ENCODE measurements at regions not wholly inside any gene's neighbourhood (a gene's known extent, or its start where the extent isn't known, plus 50 kb on each side); places are given as distances from the start of the nearest gene placed in this dataset.

DNA sequence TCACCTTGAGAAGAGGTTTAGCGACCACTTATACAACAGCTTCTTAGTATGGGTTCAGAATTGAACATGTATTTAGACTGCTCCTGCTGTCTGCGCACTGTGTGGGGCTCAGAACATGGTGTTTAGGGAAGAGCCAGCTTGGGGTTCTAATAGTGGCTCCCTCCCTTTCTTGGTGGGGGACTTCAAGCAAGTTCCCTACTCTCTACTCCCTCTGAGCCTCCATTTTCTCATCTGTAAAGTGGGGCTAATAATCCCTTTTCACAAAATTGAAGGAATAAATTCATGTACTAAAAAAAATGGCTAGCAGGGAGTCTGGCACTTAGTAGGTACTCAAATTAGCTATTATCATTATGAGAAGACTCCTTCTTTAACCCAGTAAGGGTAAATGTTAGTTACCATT is 97.5 kb upstream of the SPATA12 start:
- no peaks in the 10 kb centered on the region for H3K36me3 Mint-ChIP-seq (ENCODE audit: low read depth)
- TF ChIP-seq, protein P1, sequence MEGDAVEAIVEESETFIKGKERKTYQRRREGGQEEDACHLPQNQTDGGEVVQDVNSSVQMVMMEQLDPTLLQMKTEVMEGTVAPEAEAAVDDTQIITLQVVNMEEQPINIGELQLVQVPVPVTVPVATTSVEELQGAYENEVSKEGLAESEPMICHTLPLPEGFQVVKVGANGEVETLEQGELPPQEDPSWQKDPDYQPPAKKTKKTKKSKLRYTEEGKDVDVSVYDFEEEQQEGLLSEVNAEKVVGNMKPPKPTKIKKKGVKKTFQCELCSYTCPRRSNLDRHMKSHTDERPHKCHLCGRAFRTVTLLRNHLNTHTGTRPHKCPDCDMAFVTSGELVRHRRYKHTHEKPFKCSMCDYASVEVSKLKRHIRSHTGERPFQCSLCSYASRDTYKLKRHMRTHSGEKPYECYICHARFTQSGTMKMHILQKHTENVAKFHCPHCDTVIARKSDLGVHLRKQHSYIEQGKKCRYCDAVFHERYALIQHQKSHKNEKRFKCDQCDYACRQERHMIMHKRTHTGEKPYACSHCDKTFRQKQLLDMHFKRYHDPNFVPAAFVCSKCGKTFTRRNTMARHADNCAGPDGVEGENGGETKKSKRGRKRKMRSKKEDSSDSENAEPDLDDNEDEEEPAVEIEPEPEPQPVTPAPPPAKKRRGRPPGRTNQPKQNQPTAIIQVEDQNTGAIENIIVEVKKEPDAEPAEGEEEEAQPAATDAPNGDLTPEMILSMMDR (IDR thresholded peaks at IDR 0.05; ENCODE audit: unreplicated experiment in 3 of 3) = no peak
- no peaks in the 10 kb centered on the region for H3K27me3 Mint-ChIP-seq (ENCODE audit: low read depth)
- H3K27ac Mint-ChIP-seq = peak overlapping the region in 1 of 3 experiments; percentile 97
- peaks cover 13% of the 10 kb centered on the region for H3K4me1 Mint-ChIP-seq
- no peak overlapping the region for H3K4me3 Mint-ChIP-seq
- H3K9me3 Mint-ChIP-seq = no peaks in the 10 kb centered on the region

DNA sequence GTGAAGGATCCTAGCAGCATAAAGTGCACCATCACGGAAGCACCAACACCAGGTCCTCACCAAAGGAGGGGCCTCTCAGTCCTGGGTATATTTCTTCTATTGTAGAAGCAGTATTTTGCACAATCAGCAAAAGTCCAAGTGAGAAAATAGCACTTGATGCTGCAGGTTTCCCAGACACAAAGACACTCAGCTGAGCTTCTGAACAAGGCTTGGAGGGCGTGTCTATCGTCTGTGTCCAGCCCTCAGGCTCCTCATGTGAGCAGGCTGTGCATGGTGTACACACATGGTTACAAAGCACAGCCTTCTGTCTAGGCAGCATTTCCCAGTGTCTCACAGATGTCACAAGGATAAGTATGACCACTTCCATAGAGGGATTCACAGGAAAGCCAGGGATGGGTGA is 98.3 kb upstream of the SPATA12 start:
- no peaks in the 10 kb centered on the region for H3K9me3 Mint-ChIP-seq
- TF ChIP-seq, protein P1 (IDR thresholded peaks at IDR 0.05; ENCODE audit: unreplicated experiment in 3 of 3) = no peak
- peaks cover 4% of the 10 kb centered on the region for H3K36me3 Mint-ChIP-seq (ENCODE audit: low read depth)
- H3K27ac Mint-ChIP-seq = peak overlapping the region; percentile 14 to 97 (median 56)
- peaks cover 13% of the 10 kb centered on the region for H3K4me1 Mint-ChIP-seq
- H3K27me3 Mint-ChIP-seq (ENCODE audit: low read depth) = no peaks in the 10 kb centered on the region
- peak overlapping the region in 1 of 3 experiments; percentile 22 for H3K4me3 Mint-ChIP-seq

DNA sequence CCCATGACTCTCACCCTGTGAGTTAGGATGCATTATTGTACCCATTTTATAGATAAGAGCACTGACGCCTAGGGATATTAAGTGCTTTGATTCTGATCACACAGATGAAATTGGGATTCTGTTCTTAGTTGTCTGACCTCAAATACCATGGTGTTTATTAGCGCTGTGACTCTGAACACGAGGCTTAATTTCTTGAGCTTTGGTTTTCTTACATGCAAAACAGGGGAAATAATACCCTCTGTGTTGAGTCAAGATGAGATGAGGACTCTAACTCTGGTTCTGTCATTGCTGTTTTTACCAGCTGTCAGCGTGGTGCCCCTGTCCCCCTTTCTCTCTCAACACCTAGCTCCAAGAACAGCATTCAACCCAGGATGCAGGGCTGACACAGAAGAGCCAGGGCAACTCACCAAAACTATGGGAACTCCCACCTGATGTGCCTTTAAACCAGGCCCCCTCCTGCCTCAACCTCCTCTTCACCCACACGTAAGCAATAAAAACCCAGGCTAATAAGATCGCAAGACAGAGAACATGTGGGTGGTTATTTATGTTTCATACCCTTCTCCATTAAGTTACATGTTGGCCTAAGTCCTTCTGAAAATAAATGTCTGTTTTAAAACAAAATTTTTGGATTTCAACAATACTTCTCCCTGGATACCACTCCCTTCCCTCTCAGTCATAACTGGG is 100.1 kb upstream of the SPATA12 start:
- TF ChIP-seq, protein P1 (IDR thresholded peaks at IDR 0.05; ENCODE audit: unreplicated experiment in 3 of 3) = no peak
- peak overlapping the region; percentile 15 to 75 (median 39) for H3K27ac Mint-ChIP-seq
- peaks cover 4% of the 10 kb centered on the region for H3K36me3 Mint-ChIP-seq (ENCODE audit: low read depth)
- no peak overlapping the region for H3K4me3 Mint-ChIP-seq
- H3K27me3 Mint-ChIP-seq (ENCODE audit: low read depth) = no peaks in the 10 kb centered on the region
- no peaks in the 10 kb centered on the region for H3K9me3 Mint-ChIP-seq
- H3K4me1 Mint-ChIP-seq = peaks cover 17% of the 10 kb centered on the region

DNA sequence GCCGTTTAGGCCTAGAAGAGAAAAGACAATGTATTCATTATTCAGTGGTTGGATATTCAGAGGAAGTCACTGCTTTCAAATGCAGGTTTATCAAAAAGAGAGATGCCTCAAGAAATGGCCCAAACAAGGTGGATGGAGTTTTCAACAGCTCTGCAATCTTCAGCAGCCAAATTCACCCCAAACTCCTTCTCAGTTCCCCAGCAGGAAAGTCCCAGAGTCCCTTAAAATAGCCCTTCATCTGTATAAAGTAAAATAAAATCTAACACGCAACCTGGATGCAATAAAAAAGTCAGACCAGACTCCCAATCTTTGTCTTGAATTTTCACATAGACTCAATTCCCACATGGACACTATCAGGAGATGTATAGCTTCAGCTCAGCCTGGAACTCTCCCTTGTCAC is 101.6 kb upstream of the SPATA12 start:
- H3K27ac Mint-ChIP-seq = peak overlapping the region in 2 of 3 experiments; percentile 38 to 59
- H3K4me3 Mint-ChIP-seq = no peak overlapping the region
- peaks cover 4% of the 10 kb centered on the region for H3K27me3 Mint-ChIP-seq (ENCODE audit: low read depth)
- TF ChIP-seq, protein P1 (IDR thresholded peaks at IDR 0.05; ENCODE audit: unreplicated experiment in 3 of 3) = no peak
- H3K9me3 Mint-ChIP-seq = no peaks in the 10 kb centered on the region
- peaks cover 26% of the 10 kb centered on the region for H3K4me1 Mint-ChIP-seq
- peaks cover 7% of the 10 kb centered on the region for H3K36me3 Mint-ChIP-seq (ENCODE audit: low read depth)

DNA sequence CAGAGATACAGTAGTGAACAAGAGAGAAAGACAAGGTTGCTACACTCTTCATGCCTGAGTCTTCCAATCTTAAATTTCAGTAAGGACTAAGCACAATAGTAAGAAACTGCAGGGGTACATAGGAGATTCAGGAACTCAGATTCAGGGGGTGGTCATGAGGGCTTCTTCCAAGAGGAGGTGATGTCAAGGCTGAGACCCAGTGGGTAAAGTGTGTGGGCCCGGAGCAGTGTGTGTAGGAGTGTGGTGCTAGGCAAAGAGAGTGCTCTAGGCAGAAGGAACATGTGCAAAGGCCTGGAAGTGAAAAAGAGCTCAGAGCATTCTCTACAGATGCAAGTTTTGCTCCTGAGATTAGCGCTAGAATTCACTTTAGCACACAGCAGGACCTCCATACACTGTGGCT is 102.9 kb upstream of the SPATA12 start:
- TF ChIP-seq, protein P1 (IDR thresholded peaks at IDR 0.05; ENCODE audit: unreplicated experiment in 3 of 3) = no peak
- H3K4me3 Mint-ChIP-seq = no peak overlapping the region
- H3K27me3 Mint-ChIP-seq (ENCODE audit: low read depth) = peaks cover 4% of the 10 kb centered on the region
- H3K4me1 Mint-ChIP-seq = peaks cover 25% of the 10 kb centered on the region
- no peaks in the 10 kb centered on the region for H3K9me3 Mint-ChIP-seq
- peak overlapping the region in 1 of 3 experiments; percentile 6 for H3K27ac Mint-ChIP-seq
- peaks cover 7% of the 10 kb centered on the region for H3K36me3 Mint-ChIP-seq (ENCODE audit: low read depth)

DNA sequence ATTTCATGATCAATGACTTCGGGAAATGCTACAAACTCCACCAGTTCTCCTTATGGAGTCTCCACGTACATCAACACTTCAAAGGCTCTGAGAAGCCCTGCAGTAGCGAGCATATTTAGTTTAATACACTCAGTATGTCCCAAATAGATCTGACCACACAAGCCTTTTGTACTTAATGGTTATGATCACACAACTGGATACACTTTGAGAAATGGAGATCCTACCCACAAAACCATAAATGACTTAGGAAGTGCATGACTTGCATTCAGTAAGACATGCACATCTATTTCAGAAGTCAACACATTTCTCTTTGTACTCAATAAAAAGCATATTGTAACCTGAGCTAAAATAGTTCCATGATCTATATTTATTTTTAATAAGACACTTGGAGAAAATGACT is 103.6 kb upstream of the SPATA12 start:
- TF ChIP-seq, protein P1 (IDR thresholded peaks at IDR 0.05; ENCODE audit: unreplicated experiment in 3 of 3) = no peak
- Mint-ChIP-seq H3K27ac (no peak overlapping the region), H3K27me3 (ENCODE audit: low read depth) (peaks cover 4% of the 10 kb centered on the region), H3K9me3 (no peaks in the 10 kb centered on the region), H3K4me3 (no peak overlapping the region), H3K36me3 (ENCODE audit: low read depth) (peaks cover 7% of the 10 kb centered on the region), H3K4me1 (peaks cover 21% of the 10 kb centered on the region)
